GM23338 (cell line): ENCODE measurements at regions not wholly inside any gene's neighbourhood (a gene's known extent, or its start where the extent isn't known, plus 50 kb on each side); places are given as distances from the start of the nearest gene placed in this dataset.

Experiments used
- ATAC-seq: fragments of 200-7000 bp; cut with Tn5 transposase; 3 replicates; pipeline ENCODE4 v1.9.1; 2020
- DNase-seq: peaks from one replicate; pipeline ENCODE4 v3.0.0-alpha.2; 2015; ENCODE audit warnings: low spot score
- H2AFZ ChIP-seq: fragments of 200-600 bp; sonication (generic); 2 replicates; pipeline ENCODE4 v1.8.0; 2016; ENCODE audit warnings: antibody characterized with exemption, mild to moderate bottlenecking, moderate library complexity
- H3F3A ChIP-seq: fragments of 200-600 bp; sonication (generic); replicated peaks from 2 replicates; pipeline ENCODE4 v1.8.0; 2017; ENCODE audit warnings: antibody characterized with exemption, mixed run types, low read depth
- H3K27ac ChIP-seq: fragments of 200-600 bp; sonication (generic); 2 replicates; pipeline ENCODE4 v1.6.1; 2016; ENCODE audit warnings: low read depth
- H3K27me3 ChIP-seq: fragments of 200-600 bp; sonication (generic); 2 replicates; pipeline ENCODE4 v1.8.0; 2016; ENCODE audit warnings: mild to moderate bottlenecking, mixed run types, moderate library complexity; ENCODE audit not compliant: insufficient read depth
- H3K36me3 ChIP-seq: fragments of 200-600 bp; sonication (generic); 2 replicates; pipeline ENCODE4 v1.8.0; 2016; ENCODE audit warnings: mild to moderate bottlenecking; ENCODE audit not compliant: insufficient read depth
- H3K4me1 ChIP-seq: fragments of 200-600 bp; sonication (generic); 2 replicates; pipeline ENCODE4 v1.8.0; 2016; ENCODE audit warnings: mild to moderate bottlenecking, moderate library complexity; ENCODE audit not compliant: insufficient read depth
- H3K4me2 ChIP-seq: fragments of 200-600 bp; sonication (generic); 2 replicates; pipeline ENCODE4 v1.7.1; 2017; ENCODE audit warnings: mixed run types
- H3K4me3 ChIP-seq: fragments of 200-600 bp; sonication (generic); 2 replicates; pipeline ENCODE4 v1.6.1; 2016; ENCODE audit warnings: mixed run types
- H3K79me2 ChIP-seq: fragments of 200-600 bp; sonication (generic); replicated peaks from 2 replicates; pipeline ENCODE4 v1.8.0; 2017; ENCODE audit warnings: mild to moderate bottlenecking; ENCODE audit not compliant: insufficient read depth
- H3K9me2 ChIP-seq: fragments of 200-600 bp; sonication (generic); 2 replicates; pipeline ENCODE4 v1.8.0; 2017; ENCODE audit not compliant: insufficient read depth
- H4K20me1 ChIP-seq: fragments of 200-600 bp; sonication (generic); replicated peaks from 2 replicates; pipeline ENCODE4 v1.8.0; 2017; ENCODE audit warnings: mild to moderate bottlenecking; ENCODE audit not compliant: insufficient read depth
- H3K27ac Mint-ChIP-seq: 2 replicates; pipeline ENCODE4 v1.8.0; 2020; ENCODE audit warnings: inconsistent platforms, mild to moderate bottlenecking, moderate library complexity, mixed read lengths
- H3K27me3 Mint-ChIP-seq: 3 replicates; pipeline ENCODE4 v1.8.0; 2022; ENCODE audit warnings: low read depth, mild to moderate bottlenecking, moderate library complexity, mixed read lengths, inconsistent platforms; ENCODE audit not compliant: insufficient read depth, poor library complexity
- H3K36me3 Mint-ChIP-seq: 3 replicates; pipeline ENCODE4 v1.8.0; 2021; ENCODE audit warnings: low read depth, mild to moderate bottlenecking, inconsistent platforms, moderate library complexity, mixed read lengths
- H3K4me1 Mint-ChIP-seq: 3 replicates; pipeline ENCODE4 v1.8.0; 2020; ENCODE audit warnings: mild to moderate bottlenecking, inconsistent platforms, mixed read lengths
- H3K4me3 Mint-ChIP-seq: 3 replicates; pipeline ENCODE4 v1.8.0; 2021; ENCODE audit warnings: moderate library complexity, mild to moderate bottlenecking, inconsistent platforms, mixed read lengths
- H3K9me3 Mint-ChIP-seq: 3 replicates; pipeline ENCODE4 v1.8.0; 2020; ENCODE audit warnings: moderate library complexity, mild to moderate bottlenecking, inconsistent platforms, mixed read lengths
- POLR2AphosphoS5 ChIP-seq: IDR thresholded peaks from 2 replicates; pipeline ENCODE4 v1.6.1; 2016; ENCODE audit warnings: antibody characterized with exemption, low read depth
- REST ChIP-seq: IDR thresholded peaks from one replicate; pipeline ENCODE4 v1.6.1; 2018; ENCODE audit warnings: antibody characterized with exemption; ENCODE audit not compliant: unreplicated experiment
- ZNF331 ChIP-seq: fragments of 250-450 bp; sonication (Bioruptor Pico); IDR thresholded peaks from 2 replicates; pipeline ENCODE4 v1.5.0; 2020; ENCODE audit warnings: low read depth, mild to moderate bottlenecking, moderate library complexity
- ZNF462 ChIP-seq: fragments of 250-450 bp; sonication (Bioruptor Pico); IDR thresholded peaks from 2 replicates; pipeline ENCODE4 v1.5.0; 2020; ENCODE audit warnings: mild to moderate bottlenecking, moderate library complexity
- TF ChIP-seq, protein P1 (sequence below), 2 experiments: fragments of 200-600 bp in 1 of 2; sonication (generic) in 1 of 2; conservative IDR thresholded peaks; 2 replicates each; pipeline versions ENCODE4 v1.5.1 to v1.6.1; 2016 to 2017; ENCODE audit warnings: antibody characterized with exemption in 2 of 2, low read depth in 2 of 2, mild to moderate bottlenecking in 2 of 2, moderate library complexity in 1 of 2
- TF ChIP-seq, protein P2 (sequence below): IDR thresholded peaks from 2 replicates; pipeline ENCODE4 v1.6.1; 2016; ENCODE audit warnings: antibody characterized with exemption

GRCh38 chr5:120039111-120039510, 409.8 kb downstream of the FAM170A start:
- no peak for ATAC-seq
- H4K20me1 ChIP-seq = no peaks in the 10 kb centered on the region

DNA sequence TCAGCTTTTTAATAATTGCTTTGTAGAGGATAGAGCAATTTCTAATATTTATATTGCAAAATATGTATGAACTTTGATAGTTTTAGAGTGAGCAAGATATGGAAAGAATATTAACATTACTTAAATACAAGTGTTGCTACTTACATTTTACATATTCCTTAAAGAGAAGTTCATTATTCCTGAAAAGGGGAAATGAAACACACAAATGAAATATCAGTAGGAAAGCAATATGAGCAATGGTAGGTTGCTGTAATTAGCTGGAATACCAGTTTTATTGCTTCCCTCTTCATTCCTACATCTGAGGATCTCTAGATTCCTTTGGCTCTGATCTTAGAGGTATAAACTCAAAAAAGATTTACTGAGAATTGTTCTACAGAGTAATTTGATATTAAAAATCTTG, 414.1 kb downstream of the FAM170A start:
- no peaks in the 10 kb centered on the region for H3K27me3 Mint-ChIP-seq
- H3K9me3 Mint-ChIP-seq = no peaks in the 10 kb centered on the region
- TF ChIP-seq POLR2AphosphoS5 (no peak), ZNF462 (CRISPR knock-in tag) (no peak)
- TF ChIP-seq, protein P1, sequence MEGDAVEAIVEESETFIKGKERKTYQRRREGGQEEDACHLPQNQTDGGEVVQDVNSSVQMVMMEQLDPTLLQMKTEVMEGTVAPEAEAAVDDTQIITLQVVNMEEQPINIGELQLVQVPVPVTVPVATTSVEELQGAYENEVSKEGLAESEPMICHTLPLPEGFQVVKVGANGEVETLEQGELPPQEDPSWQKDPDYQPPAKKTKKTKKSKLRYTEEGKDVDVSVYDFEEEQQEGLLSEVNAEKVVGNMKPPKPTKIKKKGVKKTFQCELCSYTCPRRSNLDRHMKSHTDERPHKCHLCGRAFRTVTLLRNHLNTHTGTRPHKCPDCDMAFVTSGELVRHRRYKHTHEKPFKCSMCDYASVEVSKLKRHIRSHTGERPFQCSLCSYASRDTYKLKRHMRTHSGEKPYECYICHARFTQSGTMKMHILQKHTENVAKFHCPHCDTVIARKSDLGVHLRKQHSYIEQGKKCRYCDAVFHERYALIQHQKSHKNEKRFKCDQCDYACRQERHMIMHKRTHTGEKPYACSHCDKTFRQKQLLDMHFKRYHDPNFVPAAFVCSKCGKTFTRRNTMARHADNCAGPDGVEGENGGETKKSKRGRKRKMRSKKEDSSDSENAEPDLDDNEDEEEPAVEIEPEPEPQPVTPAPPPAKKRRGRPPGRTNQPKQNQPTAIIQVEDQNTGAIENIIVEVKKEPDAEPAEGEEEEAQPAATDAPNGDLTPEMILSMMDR (conservative IDR thresholded peaks at IDR 0.05; ENCODE audit: low read depth in 2 of 2) = no peak
- TF ChIP-seq, protein P2, sequence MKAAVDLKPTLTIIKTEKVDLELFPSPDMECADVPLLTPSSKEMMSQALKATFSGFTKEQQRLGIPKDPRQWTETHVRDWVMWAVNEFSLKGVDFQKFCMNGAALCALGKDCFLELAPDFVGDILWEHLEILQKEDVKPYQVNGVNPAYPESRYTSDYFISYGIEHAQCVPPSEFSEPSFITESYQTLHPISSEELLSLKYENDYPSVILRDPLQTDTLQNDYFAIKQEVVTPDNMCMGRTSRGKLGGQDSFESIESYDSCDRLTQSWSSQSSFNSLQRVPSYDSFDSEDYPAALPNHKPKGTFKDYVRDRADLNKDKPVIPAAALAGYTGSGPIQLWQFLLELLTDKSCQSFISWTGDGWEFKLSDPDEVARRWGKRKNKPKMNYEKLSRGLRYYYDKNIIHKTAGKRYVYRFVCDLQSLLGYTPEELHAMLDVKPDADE = no peak

More at GRCh38 chr5:120039111-120039510, 409.8 kb downstream of the FAM170A start:
- TF ChIP-seq ZNF331 (CRISPR knock-in tag) = no peak
- TF ChIP-seq REST = no peak
- Histone ChIP-seq H2AFZ (no peak overlapping the region), H3K4me1 (no peaks in the 10 kb centered on the region), H3K4me2 (no peak overlapping the region), H3K36me3 (no peaks in the 10 kb centered on the region), H3F3A (no peaks in the 10 kb centered on the region), H3K27ac (no peak overlapping the region), H3K4me3 (no peak overlapping the region), H3K27me3 (no peaks in the 10 kb centered on the region), H3K9me2 (no peaks in the 10 kb centered on the region), H3K79me2 (no peaks in the 10 kb centered on the region)
- H3K4me3 Mint-ChIP-seq = no peak overlapping the region
- no peaks in the 10 kb centered on the region for H3K9me3 Mint-ChIP-seq
- H3K27me3 Mint-ChIP-seq = no peaks in the 10 kb centered on the region
- H3K36me3 Mint-ChIP-seq = no peaks in the 10 kb centered on the region
- H3K27ac Mint-ChIP-seq = no peak overlapping the region
- no peak for DNase-seq
- no peaks in the 10 kb centered on the region for H3K4me1 Mint-ChIP-seq

More for the DNA sequence above, 414.1 kb downstream of the FAM170A start:
- no peaks in the 10 kb centered on the region for H3K36me3 Mint-ChIP-seq
- H3K27ac ChIP-seq = no peak overlapping the region
- H3K27me3 ChIP-seq = no peaks in the 10 kb centered on the region
- H3K27ac Mint-ChIP-seq = no peak overlapping the region
- H3K36me3 ChIP-seq = no peaks in the 10 kb centered on the region
- H3K4me3 ChIP-seq = no peak overlapping the region
- no peak overlapping the region for H3K4me2 ChIP-seq
- H3F3A ChIP-seq = no peaks in the 10 kb centered on the region
- no peak overlapping the region for H2AFZ ChIP-seq
- H4K20me1 ChIP-seq = no peaks in the 10 kb centered on the region
- H3K79me2 ChIP-seq = no peaks in the 10 kb centered on the region
- no peak overlapping the region for H3K4me3 Mint-ChIP-seq
- no peak for DNase-seq
- H3K4me1 Mint-ChIP-seq = no peaks in the 10 kb centered on the region
- H3K9me2 ChIP-seq = no peaks in the 10 kb centered on the region
- no peaks in the 10 kb centered on the region for H3K4me1 ChIP-seq
- no peak for ATAC-seq
